RWPE2 (cell line): ENCODE measurements at regions not wholly inside any gene's neighbourhood (a gene's known extent, or its start where the extent isn't known, plus 50 kb on each side); places are given as distances from the start of the nearest gene placed in this dataset.

Source experiments
- ATAC-seq: fragments of 200-7000 bp; cut with Tn5 transposase; 3 replicates; pipeline ENCODE4 v1.9.1; 2021; ENCODE audit warnings: low read depth
- DNase-seq: peaks from one replicate; pipeline ENCODE4 v3.0.0-alpha.2; 2020; ENCODE audit warnings: low spot score
- H3K27ac ChIP-seq: fragments of 450-650 bp; 2 replicates; pipeline ENCODE4 v1.5.1; 2017; ENCODE audit warnings: mild to moderate bottlenecking; ENCODE audit not compliant: poor library complexity, severe bottlenecking
- H3K27me3 ChIP-seq: fragments of 250-450 bp; sonication (Bioruptor Pico); 2 replicates; pipeline ENCODE4 v1.5.1; 2021; ENCODE audit warnings: mild to moderate bottlenecking, moderate library complexity; ENCODE audit not compliant: insufficient read depth, poor library complexity, severe bottlenecking
- H3K36me3 ChIP-seq: fragments of 250-450 bp; sonication (Bioruptor Pico); 2 replicates; pipeline ENCODE4 v1.5.1; 2020; ENCODE audit warnings: low read depth, mild to moderate bottlenecking, moderate library complexity
- H3K4me1 ChIP-seq: fragments of 250-450 bp; sonication (Bioruptor Pico); 2 replicates; pipeline ENCODE4 v1.5.1; 2021; ENCODE audit warnings: mild to moderate bottlenecking, moderate library complexity; ENCODE audit not compliant: insufficient read depth, poor library complexity, severe bottlenecking
- H3K4me3 ChIP-seq: fragments of 250-450 bp; sonication (Bioruptor Pico); 2 replicates; pipeline ENCODE4 v1.5.1; 2021; ENCODE audit warnings: mild to moderate bottlenecking, moderate library complexity; ENCODE audit not compliant: severe bottlenecking
- H3K9me3 ChIP-seq: fragments of 250-450 bp; sonication (Bioruptor Pico); 2 replicates; pipeline ENCODE4 v1.5.1; 2021; ENCODE audit warnings: mild to moderate bottlenecking, moderate library complexity; ENCODE audit not compliant: severe bottlenecking
- CTCF ChIP-seq: fragments of 450-650 bp; IDR thresholded peaks from one replicate; pipeline ENCODE4 v1.5.1; 2017; ENCODE audit warnings: mild to moderate bottlenecking, moderate library complexity; ENCODE audit not compliant: poor library complexity, severe bottlenecking

GRCh38 chr3:145812391-145812790 lies 348.6 kb downstream of the PLOD2 start:
- ATAC-seq (no peak), DNase-seq (no peak)
- no peaks in the 10 kb centered on the region for H3K36me3 ChIP-seq
- no peak overlapping the region for H3K4me3 ChIP-seq
- H3K9me3 ChIP-seq: no peaks in the 10 kb centered on the region
- TF ChIP-seq CTCF: no peak
- H3K27me3 ChIP-seq: no peaks in the 10 kb centered on the region
- no peak overlapping the region for H3K27ac ChIP-seq
- no peaks in the 10 kb centered on the region for H3K4me1 ChIP-seq

GRCh38 chr3:145815707-145816413 lies 345.1 kb downstream of the PLOD2 start:
- no peaks in the 10 kb centered on the region for H3K4me1 ChIP-seq
- no peak overlapping the region for H3K4me3 ChIP-seq
- no peak overlapping the region for H3K27ac ChIP-seq
- no peaks in the 10 kb centered on the region for H3K27me3 ChIP-seq
- ATAC-seq (no peak), DNase-seq (no peak)
- H3K36me3 ChIP-seq: no peaks in the 10 kb centered on the region
- no peak for TF ChIP-seq CTCF
- no peaks in the 10 kb centered on the region for H3K9me3 ChIP-seq

GRCh38 chr3:145817870-145818483 lies 343.0 kb downstream of the PLOD2 start:
- Histone ChIP-seq H3K27me3 (no peaks in the 10 kb centered on the region), H3K27ac (no peak overlapping the region), H3K4me3 (no peak overlapping the region), H3K4me1 (no peaks in the 10 kb centered on the region), H3K36me3 (no peaks in the 10 kb centered on the region), H3K9me3 (no peaks in the 10 kb centered on the region)
- DNase-seq (no peak), ATAC-seq (no peak)
- TF ChIP-seq CTCF: no peak

GRCh38 chr3:145820170-145820569 lies 340.8 kb downstream of the PLOD2 start:
- Histone ChIP-seq H3K27ac (no peak overlapping the region), H3K36me3 (no peaks in the 10 kb centered on the region), H3K27me3 (no peaks in the 10 kb centered on the region), H3K4me1 (no peaks in the 10 kb centered on the region), H3K4me3 (no peak overlapping the region), H3K9me3 (no peaks in the 10 kb centered on the region)
- TF ChIP-seq CTCF: no peak
- DNase-seq: no peak
- ATAC-seq: no peak

- TF ChIP-seq CTCF: no peak
- no peaks in the 10 kb centered on the region for H3K36me3 ChIP-seq
- DNase-seq: no peak
- H3K4me1 ChIP-seq: no peaks in the 10 kb centered on the region
- H3K27ac ChIP-seq: no peak overlapping the region
- no peak for ATAC-seq
- no peaks in the 10 kb centered on the region for H3K27me3 ChIP-seq
- no peaks in the 10 kb centered on the region for H3K9me3 ChIP-seq
- H3K4me3 ChIP-seq: no peak overlapping the region
Measured at GRCh38 chr3:145842294-145842902, 318.6 kb downstream of the PLOD2 start.
